GM18499 (cell line): ENCODE measurements at regions not wholly inside any gene's neighbourhood (a gene's known extent, or its start where the extent isn't known, plus 50 kb on each side); places are given as distances from the start of the nearest gene placed in this dataset.

ENCODE experiments used
- ATAC-seq: cut with Tn5 transposase; IDR thresholded peaks from one replicate; pipeline ENCODE4 v1.9.1; 2021; ENCODE audit warnings: moderate number of reproducible peaks; ENCODE audit not compliant: insufficient read depth, unreplicated experiment

DNA sequence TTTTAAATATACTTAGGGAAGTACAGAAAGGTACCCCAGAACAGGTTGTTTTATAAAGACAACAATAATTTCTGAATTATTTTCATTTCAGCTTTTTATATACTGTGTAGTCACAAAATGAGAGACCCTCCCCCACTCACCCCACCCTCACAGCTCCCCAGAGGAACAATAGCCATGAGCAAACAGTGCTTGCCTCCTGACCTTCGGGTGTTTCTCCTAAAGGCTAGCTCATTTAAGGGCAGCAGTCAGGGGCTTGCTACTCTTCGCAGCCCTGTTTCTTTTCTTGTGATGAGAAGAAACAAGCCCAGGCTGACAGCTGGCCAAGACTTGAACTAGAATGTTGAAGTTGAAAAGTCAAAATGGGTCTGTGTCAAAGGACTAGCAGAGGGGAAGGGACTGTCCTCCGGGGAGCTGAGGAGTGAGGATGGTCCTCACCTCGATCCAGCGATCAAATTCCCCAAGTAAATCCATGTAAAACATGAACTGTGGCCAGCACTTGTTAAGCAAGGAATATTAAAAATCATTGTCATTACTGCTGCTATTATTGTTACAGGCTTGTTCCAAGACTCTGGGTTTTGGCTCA is 133.8 kb upstream of the ARHGAP5 start:
- ATAC-seq, result no peak

DNA sequence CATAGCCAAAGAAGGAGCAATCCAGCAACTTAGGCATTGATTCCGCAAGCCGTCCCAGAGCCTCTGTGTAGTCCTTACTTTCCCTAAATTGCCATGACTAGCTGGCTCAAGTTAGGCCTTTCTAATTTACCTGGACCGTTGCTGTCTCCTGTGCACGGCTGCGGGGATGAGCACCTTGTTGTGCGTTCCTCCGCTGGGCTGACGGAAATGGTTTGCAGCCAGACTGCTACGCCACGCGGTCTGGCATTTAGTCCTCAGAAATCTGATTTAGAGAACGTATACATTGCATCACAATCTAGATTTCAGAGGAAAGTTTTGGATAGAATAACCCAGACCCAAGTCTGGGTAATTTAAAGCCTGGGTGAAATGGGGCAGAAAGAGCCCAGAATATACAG is 133.2 kb upstream of the ARHGAP5 start:
- no peak for ATAC-seq

DNA sequence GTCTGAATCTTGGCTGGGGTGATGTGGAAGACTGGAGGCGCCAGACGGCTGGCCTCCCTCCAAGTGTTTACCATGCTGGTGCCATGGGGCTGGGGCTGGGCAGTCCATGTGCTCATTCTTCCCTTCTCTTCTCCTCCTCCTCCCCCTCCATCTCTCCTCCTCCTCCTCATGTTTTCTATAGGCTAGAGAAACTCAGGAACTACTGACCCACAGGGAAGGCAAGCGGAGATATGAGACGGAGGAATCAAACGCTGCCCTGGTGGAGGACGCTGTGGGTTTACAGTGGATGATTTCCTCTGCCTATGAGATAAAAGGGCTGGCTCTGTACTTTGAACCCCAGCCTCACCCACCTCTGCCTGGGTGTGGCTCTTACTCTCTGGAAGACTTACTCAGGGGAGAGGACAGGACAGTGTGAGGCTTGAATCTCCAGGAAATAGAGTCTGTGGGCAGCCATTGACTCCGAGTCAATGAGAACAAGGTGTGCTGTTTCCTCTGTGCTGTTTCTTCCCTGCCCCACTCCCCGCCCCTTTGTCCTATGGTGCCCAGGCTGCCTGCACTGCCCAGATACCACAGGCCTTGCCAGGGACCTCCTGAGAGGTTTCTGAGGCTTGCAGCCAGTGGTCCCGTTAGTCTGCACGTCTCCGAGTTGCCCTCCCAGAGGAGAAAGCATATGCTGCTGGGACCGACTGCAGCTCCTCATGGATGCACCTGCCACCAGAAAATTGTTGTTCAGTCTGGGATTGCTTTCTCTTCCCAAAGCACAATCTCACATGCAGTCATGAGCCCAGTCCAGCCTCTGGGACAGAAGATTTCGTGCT is 132.6 kb upstream of the ARHGAP5 start:
- ATAC-seq, result no peak

DNA sequence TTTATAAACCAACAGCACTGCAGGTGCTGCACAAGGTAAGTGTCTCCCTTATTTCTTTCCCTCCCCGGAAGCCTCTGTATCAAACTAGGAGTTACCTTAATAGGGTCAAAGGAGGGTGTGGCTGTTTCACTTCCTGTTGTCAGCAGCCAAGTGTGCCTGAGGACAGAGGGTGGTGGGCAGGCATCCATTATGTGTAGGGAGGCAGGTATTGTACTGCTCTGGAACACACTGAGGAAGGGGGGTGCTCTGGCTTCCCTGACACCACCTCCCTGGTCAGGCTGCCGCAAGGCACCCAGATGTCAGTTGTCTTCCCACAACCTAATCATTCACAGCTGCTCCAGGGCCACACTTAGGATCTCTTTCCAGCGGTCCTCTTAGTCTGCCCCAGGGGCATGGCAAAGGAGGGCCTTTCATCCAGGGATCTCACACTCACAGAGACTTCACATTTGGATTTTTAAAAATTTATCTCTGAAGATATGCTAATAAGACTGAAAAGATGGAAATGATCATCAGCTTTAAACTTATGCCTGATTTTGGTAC is 132.0 kb upstream of the ARHGAP5 start:
- peak; percentile 76 for ATAC-seq

DNA sequence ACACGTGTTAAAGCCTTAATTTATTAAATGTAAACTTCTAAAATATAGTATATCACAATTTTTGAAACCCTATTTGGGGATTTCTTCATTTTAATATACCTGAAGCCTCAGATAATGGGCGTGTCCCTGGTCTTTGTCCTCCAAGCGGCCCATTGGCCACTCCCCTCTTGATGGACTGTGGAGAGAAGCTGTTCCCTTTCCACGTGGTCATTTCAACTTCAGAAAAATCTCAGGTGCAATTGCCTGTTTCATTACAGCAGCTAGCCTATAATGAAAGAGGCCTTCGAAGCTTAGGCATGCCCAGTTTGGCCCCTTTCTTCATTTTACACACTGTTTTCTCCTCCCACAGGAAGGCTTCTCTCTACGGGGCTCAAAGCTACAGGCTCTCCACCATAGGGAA is 131.4 kb upstream of the ARHGAP5 start:
- no peak for ATAC-seq

DNA sequence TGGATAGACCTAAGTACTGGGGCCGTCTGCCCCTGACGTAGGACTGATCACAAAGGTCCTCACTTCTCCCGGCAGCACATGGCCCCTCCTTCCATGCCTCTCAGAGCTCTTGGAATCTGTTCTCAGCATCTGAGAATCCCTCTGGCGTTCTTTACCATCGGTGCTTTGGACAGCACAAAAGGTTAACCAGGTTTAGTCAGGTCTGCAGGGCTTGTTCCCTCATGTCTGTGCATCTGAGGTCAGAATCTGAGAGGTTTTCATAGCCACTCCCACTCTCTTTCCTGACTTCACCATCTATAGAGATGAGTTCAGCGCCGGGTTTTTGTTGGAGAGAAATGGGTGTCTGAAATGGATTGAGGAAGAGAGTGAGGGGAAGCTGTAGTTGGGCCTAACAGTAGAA is 130.0 kb upstream of the ARHGAP5 start:
- ATAC-seq, result no peak

DNA sequence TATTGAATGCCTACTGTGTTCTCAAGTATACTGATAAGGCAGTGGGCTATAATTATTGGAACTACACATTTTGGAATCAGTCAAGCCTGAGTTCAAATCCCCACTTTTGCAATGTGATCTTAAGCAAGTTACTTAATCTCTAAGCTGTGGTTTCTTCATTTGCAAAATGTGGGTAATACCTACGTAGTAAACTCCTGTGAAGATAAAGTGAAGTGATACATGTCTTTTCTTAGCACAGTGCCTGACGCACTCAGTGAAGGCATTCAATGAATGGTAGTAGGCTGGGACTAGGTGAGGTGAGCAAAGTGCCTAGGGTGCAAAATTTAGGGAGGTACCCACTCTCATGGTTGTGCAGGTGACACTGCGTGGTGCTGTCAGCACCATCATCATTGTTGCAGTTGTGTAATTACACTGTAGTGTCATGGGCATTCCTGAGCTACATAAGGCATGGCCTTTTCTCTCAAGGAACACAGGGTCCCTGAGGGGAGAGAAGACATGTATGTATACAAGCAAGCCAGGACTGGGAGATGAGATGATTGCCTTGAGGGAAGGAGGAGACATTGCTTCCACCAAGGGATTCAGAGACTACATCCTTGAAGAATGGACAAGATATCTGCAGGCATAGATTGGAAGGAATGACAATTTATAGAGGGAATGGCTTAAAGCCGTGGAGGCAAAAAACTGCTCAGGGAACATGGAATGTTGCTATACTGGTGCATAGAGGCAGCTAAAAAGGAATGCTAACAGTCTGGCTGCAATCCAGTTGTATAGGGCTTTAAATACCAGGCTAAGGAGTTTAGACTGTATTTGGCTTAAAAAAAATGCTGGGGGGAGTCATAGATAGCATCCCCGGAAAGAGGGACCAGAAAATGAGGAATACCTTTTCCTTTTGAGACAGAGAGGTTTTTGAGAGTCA is 129.2 kb upstream of the ARHGAP5 start:
- ATAC-seq, result no peak

DNA sequence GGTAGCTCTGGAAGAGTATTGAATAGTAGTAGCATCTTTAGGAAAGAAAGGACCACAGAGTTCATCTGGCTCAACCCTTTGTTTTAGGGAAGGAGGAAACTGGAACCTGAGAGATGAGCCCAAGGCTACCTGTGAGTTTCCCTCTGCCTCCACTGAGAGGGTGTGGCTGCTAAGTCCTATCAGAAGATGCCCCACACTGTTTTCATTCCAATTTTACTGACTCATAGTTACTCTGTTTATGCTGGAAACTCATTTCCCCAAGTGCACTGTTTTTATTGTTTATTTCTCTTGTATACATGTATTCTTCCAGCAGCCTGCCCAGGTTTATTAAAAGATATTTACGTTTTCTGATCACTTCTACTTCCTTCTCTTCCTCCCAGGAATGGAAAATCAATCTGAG is 127.4 kb upstream of the ARHGAP5 start:
- no peak for ATAC-seq

DNA sequence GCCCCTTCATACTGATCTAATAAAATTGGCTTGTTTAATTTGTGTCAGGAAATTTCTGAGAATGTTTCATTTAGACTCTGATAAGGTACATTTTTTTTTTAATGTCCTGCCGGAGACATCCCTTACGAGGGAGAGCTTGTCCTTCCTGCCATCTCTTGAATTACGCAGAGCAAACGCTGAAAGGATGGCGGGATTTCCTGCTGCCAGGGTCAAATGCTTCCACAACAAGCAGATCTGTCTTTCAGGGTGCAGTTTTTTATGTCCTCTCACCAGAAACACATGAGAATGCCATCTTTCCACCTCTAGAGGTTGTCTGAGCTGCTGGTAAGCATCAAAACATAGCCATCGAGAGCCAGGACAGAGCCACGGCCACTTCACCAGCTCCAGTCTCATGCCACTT is 126.8 kb upstream of the ARHGAP5 start:
- no peak for ATAC-seq

DNA sequence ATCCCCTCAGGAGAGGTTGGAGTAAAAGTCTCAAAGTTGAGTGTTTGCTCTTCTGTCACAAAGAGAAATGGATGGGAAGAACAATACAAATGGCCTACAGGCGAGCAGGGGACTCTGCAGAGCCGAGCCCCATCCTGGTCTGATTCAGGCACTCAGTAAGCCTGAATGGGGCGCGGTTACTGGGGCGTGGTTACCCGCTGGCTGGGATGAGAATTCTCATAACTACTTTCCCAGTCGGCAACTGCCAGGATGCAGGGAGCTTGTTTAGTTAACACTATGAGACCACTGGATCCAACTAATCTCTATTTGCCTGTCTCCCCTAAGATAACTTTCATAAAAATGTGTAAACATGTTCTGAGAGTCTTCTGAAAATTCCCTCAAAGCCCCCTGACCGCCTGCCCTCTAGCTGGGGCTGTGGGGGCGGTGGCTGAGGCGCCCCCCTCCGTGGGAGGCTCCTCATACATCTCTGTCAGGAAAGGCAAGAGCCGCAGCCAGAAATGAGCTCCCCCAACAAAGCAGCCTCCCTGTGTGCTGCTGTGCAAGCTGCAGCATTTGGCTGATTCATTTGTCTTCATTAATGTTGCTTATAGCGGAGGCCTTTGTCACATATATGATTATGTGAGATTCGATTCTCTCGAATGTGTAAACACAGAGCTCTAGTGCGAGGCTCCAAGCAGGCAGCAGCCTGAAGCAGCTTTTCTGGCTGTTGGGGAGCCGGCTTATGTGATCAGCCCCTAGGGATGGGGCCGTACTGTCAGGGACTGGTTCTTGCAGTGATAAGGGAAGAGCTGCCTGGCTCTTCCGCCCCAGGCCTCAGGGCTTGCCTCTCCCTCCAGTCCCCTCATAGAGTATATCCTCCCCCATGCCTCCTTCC is 126.1 kb upstream of the ARHGAP5 start:
- ATAC-seq, result no peak

DNA sequence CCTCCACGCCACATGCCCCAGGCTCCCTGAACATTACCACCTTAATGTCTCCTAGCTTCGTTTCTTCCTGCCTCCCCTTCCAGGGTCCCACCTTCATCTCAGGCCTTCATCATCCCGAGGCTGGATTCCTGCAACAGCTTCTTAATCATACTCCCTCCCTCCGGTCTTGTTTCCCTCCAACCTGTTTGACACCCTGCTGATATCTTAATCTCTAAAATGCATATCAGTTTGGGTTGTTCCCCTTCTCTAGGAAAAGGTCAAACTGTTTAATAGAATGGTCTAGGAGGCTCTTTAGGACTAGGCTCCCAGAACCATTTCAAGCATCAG is 125.5 kb upstream of the ARHGAP5 start:
- ATAC-seq, result no peak

DNA sequence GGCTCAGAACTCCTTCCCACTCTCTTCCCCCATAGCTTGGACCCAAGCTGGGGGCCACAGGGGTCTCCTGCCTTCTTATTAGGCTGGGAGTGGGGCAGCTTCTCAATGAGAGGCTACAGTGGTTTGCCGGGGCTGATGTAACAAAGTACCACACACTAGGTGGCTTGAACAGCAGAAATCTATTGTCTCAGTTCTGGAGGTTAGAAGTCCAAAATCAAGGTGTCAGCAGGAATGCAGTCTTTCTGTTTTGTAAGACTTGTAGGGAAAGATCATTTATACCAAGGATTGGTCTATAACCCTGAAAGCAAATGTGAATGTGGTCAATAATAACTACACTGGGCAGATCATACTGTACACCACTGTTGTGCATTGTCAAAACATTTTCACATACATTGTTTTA is 124.5 kb upstream of the ARHGAP5 start:
- ATAC-seq, result no peak

DNA sequence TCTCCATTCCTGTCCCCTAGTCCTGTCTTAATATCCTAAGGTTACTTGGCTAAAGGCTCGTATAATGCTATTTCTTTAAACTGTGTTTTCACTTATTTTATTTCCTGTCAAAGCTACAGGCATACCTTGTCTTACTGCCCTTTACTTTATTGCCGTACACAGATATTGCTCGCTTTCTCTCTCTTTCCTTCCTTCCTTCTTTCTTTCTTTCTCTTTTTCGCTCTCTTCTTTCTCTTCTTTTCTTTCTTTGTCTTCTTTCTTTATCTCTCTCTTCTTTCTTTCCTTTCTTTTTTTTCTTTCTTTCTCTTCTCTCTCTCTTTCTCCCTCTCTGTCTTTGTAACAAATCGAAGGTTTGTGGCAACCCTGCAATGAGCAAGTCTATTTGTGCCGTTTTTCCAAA is 123.9 kb upstream of the ARHGAP5 start:
- ATAC-seq, result no peak

DNA sequence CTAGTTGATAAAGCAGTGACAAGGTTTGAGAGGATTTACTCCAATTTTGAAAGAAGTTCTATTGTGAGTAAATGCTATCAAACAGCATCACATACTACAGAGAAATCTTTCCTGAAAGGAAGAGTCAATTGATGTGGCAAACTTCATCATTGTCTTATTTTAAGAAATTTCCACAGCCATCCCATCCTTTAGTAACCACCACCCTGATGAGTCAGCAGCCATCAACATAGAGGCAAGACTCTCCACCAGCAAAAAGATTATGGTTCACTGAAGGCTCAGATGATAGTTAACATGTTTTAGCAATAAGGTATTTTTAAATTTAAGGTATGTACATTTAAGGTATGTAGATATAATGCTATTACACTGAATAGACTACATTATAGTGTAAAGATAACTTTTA is 122.1 kb upstream of the ARHGAP5 start:
- ATAC-seq, result no peak

DNA sequence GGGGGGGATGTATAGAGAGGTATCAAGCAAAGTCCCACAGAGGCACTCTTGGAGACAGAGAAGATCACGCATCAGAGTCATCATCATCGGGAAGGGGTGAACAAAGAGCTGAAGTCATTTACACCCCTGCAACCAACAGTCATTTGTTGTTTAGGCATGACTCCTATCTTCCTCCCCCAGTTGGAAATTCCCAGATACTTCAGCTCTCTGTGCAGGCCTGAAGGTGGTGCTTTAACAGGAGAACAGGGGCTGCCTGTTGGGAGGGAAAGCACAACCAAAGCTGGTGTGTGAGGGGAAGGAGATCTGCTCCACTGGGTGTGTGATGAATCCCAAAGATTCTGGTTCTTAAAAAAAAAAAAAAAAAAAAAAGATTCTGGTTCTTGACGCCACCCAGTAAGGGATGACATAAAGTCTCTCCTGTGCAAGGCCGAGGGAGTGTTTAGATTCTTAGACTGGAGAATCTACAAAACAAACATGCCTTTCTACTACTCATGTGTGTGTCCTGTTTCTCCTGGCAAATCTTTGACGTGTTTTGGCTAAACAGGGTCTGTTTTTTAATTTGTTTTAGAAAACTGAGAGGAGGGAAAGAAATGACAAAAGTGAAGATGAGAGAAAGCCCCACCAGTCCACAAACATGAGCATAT is 121.0 kb upstream of the ARHGAP5 start:
- ATAC-seq, result no peak

DNA sequence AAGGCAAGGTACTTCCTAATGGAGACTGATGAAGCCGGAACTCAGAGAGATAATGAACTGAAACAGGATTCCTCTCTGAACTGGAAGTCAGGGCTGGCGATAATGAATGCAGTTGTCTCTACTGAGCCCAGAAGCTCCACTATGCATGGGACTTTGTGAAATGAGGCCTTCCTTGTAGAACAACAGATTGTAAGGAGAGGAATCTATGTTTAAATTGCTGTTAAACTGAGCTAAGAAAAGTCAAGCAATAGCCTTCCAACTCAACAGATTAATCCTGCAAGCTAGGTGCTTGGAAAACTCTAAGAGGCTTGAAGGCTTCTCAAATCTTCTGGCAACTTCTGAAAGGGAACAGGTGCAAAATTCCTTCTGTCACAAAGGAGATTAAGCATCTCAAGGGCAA is 119.5 kb upstream of the ARHGAP5 start:
- no peak for ATAC-seq

DNA sequence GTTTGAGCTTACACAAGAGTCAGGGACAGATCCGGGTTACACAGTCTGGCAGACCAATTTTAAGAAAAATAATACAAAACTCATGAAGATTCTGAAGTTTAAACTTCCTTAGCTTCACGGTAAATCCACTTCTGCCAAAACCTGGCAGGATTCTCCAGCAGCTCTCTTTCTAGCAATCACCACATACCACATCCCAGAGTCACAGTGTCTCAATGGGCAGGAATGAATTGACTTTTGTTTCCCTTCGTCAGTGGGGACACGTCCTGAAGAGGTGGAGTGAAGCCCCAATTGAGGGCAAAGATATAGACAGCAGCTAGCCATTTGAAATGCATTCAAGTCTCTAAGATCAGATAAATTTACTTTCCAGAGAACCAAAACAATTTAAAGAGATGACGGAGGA is 117.1 kb upstream of the ARHGAP5 start:
- no peak for ATAC-seq

DNA sequence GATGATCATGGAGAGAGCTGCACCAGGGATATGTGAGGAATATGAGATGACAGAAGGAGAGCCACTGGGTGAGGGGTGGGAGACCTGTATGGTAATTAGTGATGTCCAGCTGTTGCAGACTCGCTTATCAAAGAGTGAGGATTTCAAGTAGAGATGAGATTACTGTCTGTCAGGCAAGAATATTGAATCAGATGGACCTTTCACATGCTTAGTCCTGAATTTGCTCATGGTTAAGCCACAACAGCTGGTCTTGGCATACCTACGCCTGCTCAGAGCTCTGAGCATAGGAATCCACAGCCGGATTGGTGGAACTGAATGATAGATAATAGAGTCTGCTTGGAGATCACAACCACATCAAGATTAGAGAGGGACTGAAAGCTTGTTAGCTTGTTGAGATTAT is 115.2 kb upstream of the ARHGAP5 start:
- no peak for ATAC-seq

DNA sequence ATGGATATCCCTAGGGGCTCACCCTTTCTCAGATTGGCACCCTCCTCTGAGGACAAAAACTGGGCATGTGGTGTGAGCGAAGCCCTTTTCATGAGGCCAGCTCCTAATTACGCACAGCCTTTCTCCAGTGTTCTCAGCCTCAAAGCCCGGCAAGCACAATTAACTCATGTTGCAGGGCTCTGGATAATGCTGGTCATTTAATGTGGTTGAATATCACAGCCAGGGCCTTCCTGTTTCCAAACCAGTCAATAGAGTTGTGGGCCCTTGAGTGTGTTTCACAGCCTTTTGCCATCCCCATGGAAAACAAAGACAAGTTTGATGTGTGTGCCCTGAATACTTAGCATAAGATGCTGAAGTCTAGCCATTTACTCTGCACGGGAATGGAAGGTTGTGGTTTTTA is 114.2 kb upstream of the ARHGAP5 start:
- no peak for ATAC-seq

DNA sequence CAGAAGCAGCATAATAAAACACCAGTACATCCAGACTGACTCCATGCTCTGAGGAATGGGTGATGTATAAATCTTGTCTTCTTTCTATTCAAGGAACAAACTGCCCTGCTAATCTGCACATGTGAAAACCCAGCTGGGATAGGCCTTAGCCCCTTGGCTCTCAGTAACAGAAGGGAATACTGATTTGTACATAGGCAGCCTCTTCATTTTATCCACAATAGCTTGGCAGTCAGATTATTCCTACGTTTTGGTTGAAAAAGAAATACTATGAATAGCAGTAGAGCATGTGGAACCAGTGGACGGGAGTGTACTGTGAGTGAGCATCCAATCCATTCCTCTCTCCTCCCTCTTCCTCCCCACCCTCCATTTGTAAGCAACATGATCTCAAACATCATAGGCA is 113.5 kb upstream of the ARHGAP5 start:
- no peak for ATAC-seq
